IPS-20b (cell line): ENCODE measurements at regions not wholly inside any gene's neighbourhood (a gene's known extent, or its start where the extent isn't known, plus 50 kb on each side); places are given as distances from the start of the nearest gene placed in this dataset.
"Not testable (repeated sequence)": the region's sequence is repeated elsewhere in the genome, so short reads cannot be mapped to it uniquely, and the experiment has no call there.

Experiments
- H3K27ac ChIP-seq: one replicate; pipeline ENCODE4 v1.5.1; 2013; ENCODE audit warnings: low read length
- H3K27me3 ChIP-seq: 2 replicates; pipeline ENCODE4 v1.6.1; 2013; ENCODE audit warnings: mild to moderate bottlenecking, low read length, inconsistent platforms; ENCODE audit not compliant: insufficient read depth
- H3K36me3 ChIP-seq: 2 replicates; pipeline ENCODE4 v1.6.1; 2013; ENCODE audit warnings: low read depth, mild to moderate bottlenecking, inconsistent platforms, low read length, moderate library complexity; ENCODE audit not compliant: insufficient read depth
- H3K4me1 ChIP-seq: 2 replicates; pipeline ENCODE4 v1.6.1; 2013; ENCODE audit warnings: mild to moderate bottlenecking, control low read depth, inconsistent platforms, low read length, moderate library complexity; ENCODE audit not compliant: insufficient read depth
- H3K4me3 ChIP-seq: 2 replicates; pipeline ENCODE4 v1.5.1; 2013; ENCODE audit warnings: mild to moderate bottlenecking, low read length, inconsistent platforms
- H3K9ac ChIP-seq: 2 replicates; pipeline ENCODE4 v1.6.1; 2013; ENCODE audit warnings: low read depth, mild to moderate bottlenecking, inconsistent platforms, low read length, moderate library complexity
- H3K9me3 ChIP-seq: 2 replicates; pipeline ENCODE4 v1.6.1; 2013; ENCODE audit warnings: mild to moderate bottlenecking, low read depth, low read length, inconsistent platforms; ENCODE audit not compliant: insufficient read depth

GRCh38 chr12:84411031-84411430 lies 501.6 kb downstream of the SLC6A15 start:
- Histone ChIP-seq H3K27ac (no peak overlapping the region), H3K4me1 (no peaks in the 10 kb centered on the region), H3K9me3 (no peaks in the 10 kb centered on the region), H3K36me3 (no peaks in the 10 kb centered on the region), H3K4me3 (no peak overlapping the region), H3K27me3 (no peaks in the 10 kb centered on the region), H3K9ac (no peak overlapping the region)

DNA sequence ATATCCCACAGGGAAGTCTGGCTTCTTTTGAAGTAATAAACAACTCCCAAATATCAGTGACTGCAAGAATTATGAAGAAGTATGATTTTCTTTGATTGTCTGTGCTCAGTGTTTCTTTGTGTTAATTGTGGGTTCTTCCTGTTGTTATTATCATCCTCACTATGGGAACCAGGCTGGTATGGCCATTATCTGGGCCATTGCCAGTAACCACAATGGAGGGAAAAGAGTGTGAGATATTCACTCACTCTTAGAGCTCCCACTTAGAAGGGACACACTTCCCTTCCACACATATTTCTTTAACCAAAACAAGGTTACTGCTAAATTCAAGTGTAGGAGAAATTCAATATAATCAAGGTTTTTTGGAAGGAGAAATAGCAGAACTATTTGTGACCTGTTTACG lies 503.7 kb downstream of the SLC6A15 start:
- Histone ChIP-seq H3K9me3 (no peaks in the 10 kb centered on the region), H3K4me3 (no peak overlapping the region), H3K36me3 (no peaks in the 10 kb centered on the region), H3K27me3 (no peaks in the 10 kb centered on the region), H3K9ac (no peak overlapping the region), H3K27ac (no peak overlapping the region), H3K4me1 (no peaks in the 10 kb centered on the region)

DNA sequence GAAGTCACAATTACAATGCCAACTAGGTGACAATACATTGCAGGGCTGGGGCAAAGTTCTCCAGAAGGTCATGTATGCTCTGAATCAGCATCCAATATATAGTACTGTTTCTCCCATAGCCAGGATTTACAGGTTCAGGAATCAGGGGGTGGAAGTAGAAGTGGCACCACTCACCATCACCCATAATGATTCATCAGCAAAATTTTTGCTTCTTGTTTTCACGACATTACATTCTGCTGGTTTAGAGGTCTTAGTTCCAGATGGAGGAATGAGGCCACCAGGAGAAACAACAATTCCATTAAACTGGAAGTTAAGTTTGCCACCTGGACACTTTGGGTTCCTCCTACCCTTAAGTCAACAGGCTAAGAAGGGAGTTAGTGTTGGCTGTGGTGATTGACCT lies 505.9 kb downstream of the SLC6A15 start:
- H3K4me3 ChIP-seq, H3K9ac ChIP-seq, H3K27me3 ChIP-seq, H3K9me3 ChIP-seq, H3K36me3 ChIP-seq, H3K27ac ChIP-seq, H3K4me1 ChIP-seq: not testable (repeated sequence)

- Histone ChIP-seq H3K27me3 (no peaks in the 10 kb centered on the region), H3K9me3 (no peaks in the 10 kb centered on the region), H3K4me3 (no peak overlapping the region), H3K36me3 (no peaks in the 10 kb centered on the region), H3K27ac (no peak overlapping the region), H3K9ac (no peak overlapping the region), H3K4me1 (no peaks in the 10 kb centered on the region; the same call in 1 of the 2 replicates)
Observed at GRCh38 chr12:84397846-84398245, 514.8 kb downstream of the SLC6A15 start.

DNA sequence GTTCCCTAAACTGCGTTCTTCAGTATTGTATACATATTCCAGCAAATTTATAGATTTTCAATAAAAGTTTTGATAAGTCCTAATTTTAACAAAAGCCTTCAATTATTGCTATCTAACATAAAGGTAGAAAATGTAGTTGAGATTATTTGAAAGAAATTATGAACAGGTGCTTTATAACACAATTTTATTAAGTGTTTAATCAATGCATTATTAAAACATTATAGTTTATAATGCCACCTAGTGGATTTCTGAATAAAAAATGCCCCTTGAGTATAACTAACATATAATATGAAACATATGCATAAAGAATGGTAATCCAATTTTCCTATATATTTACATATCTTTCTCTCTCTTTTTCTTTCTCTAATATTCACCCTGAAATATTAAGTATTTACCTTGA lies 515.3 kb downstream of the SLC6A15 start:
- Histone ChIP-seq H3K4me1 (no peaks in the 10 kb centered on the region; the same call in 1 of the 2 replicates), H3K4me3 (no peak overlapping the region), H3K27me3 (no peaks in the 10 kb centered on the region), H3K36me3 (no peaks in the 10 kb centered on the region), H3K9me3 (no peaks in the 10 kb centered on the region), H3K27ac (no peak overlapping the region), H3K9ac (no peak overlapping the region)

GRCh38 chr12:84391176-84391575 lies 521.4 kb downstream of the SLC6A15 start:
- not testable (repeated sequence) for H3K4me1 ChIP-seq, H3K27me3 ChIP-seq, H3K4me3 ChIP-seq, H3K9ac ChIP-seq, H3K36me3 ChIP-seq, H3K27ac ChIP-seq
- peaks cover 16% of the 10 kb centered on the region; the same call in 1 of the 2 replicates for H3K9me3 ChIP-seq

- H3K36me3 ChIP-seq: no peaks in the 10 kb centered on the region
- no peak overlapping the region for H3K9ac ChIP-seq
- no peaks in the 10 kb centered on the region for H3K4me1 ChIP-seq
- H3K4me3 ChIP-seq: no peak overlapping the region
- H3K9me3 ChIP-seq: no peaks in the 10 kb centered on the region
- H3K27me3 ChIP-seq: no peaks in the 10 kb centered on the region
- H3K27ac ChIP-seq: no peak overlapping the region
Observed at GRCh38 chr12:84384384-84384783, 528.2 kb downstream of the SLC6A15 start.

DNA sequence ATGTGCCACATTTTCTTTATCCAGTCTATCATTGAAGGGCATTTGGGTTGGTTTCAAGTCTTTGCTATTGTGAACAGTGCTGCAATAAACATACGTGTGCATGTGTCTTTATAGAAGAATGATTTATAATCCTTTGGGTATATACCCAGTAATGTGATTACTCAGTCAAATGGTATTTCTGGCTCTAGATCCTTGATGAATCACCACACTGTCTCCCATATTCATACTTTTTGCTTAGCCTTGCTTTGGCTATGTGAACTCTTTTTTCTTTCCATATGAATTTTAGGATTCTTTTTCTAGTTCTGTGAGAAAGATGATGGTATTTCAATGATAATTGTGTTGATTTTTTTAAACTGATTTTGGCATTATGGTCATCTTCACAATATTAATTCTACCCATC lies 530.1 kb downstream of the SLC6A15 start:
- not testable (repeated sequence) for H3K27ac ChIP-seq, H3K4me3 ChIP-seq, H3K4me1 ChIP-seq, H3K36me3 ChIP-seq, H3K9ac ChIP-seq, H3K9me3 ChIP-seq, H3K27me3 ChIP-seq

GRCh38 chr12:84376320-84376719 lies 536.3 kb downstream of the SLC6A15 start:
- H3K27ac ChIP-seq: no peak overlapping the region
- H3K4me3 ChIP-seq: no peak overlapping the region
- H3K4me1 ChIP-seq: no peaks in the 10 kb centered on the region
- no peaks in the 10 kb centered on the region for H3K36me3 ChIP-seq
- H3K9me3 ChIP-seq: no peaks in the 10 kb centered on the region
- H3K27me3 ChIP-seq: no peaks in the 10 kb centered on the region
- no peak overlapping the region for H3K9ac ChIP-seq

DNA sequence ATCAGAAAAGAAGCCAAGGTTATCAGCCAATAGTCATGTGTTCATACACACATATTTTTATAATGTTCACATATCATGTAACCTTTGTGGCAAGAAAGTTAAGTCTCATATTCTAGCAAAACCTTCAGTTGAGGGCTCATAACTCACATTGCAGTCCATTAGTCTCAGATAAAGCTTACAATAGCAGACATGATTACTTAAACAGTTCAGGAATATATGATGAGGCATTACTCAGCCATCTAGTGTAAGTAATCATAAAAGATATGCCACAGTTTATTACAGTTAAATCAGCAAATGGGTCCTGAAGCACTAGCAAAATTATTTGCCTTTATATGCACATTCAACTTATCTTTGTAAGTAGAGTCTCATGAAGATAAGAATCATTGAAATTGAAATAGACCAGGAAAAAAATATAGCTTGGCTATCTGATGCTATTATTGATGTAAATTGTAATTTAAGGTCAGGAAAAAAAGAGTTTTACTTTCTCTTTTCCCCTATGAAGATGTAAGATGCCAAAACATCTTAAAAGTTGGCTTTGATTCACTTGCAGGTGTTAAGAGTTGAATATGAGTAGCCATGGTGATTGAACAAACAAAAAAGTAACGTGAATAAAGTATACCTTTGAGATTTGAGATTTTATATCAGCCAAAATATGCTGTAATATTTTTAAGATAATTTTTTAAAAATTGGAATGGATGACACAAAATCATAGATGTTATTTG lies 537.0 kb downstream of the SLC6A15 start:
- no peaks in the 10 kb centered on the region for H3K36me3 ChIP-seq

DNA sequence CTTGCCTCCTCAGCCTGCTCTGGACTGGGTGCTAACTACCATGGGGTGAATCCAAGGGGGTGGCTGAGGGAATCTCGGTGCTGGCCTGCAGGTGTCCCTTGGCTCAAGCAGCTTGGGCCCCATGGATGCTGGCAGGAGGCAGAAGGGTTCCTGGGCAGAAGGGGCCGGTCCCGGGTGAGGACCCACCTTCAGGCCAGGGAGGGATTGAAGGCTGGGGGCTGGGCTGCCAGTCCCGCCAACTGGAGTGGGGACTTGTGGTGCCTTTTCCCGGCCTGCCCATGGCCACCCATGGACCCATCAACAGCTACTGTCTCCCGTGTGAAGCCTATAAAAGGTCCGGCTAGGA lies 550.1 kb downstream of the SLC6A15 start:
- Histone ChIP-seq H3K4me3 (no peak overlapping the region), H3K27ac (no peak overlapping the region), H3K4me1 (no peaks in the 10 kb centered on the region), H3K9ac (no peak overlapping the region), H3K9me3 (no peaks in the 10 kb centered on the region), H3K36me3 (no peaks in the 10 kb centered on the region), H3K27me3 (no peaks in the 10 kb centered on the region)

More for the DNA sequence above, 537.0 kb downstream of the SLC6A15 start:
- H3K9me3 ChIP-seq: no peaks in the 10 kb centered on the region
- H3K9ac ChIP-seq: no peak overlapping the region
- no peak overlapping the region for H3K27ac ChIP-seq
- H3K27me3 ChIP-seq: no peaks in the 10 kb centered on the region
- no peaks in the 10 kb centered on the region for H3K4me1 ChIP-seq
- no peak overlapping the region for H3K4me3 ChIP-seq

- Histone ChIP-seq H3K9me3 (no peaks in the 10 kb centered on the region), H3K36me3 (no peaks in the 10 kb centered on the region), H3K4me3 (no peak overlapping the region), H3K27me3 (no peaks in the 10 kb centered on the region), H3K27ac (no peak overlapping the region), H3K4me1 (no peaks in the 10 kb centered on the region), H3K9ac (no peak overlapping the region)
Observed at GRCh38 chr12:84361651-84362551, 550.7 kb downstream of the SLC6A15 start.
